ENCODE measurements at regions not wholly inside any gene's neighbourhood (a gene's known extent, or its start where the extent isn't known, plus 50 kb on each side); places are given as distances from the start of the nearest gene placed in this dataset.

- no peak for TF ChIP-seq CTCF (IDR thresholded peaks at IDR 0.05 in 2 of 3, conservative IDR thresholded peaks at IDR 0.05 in 1 of 3; ENCODE audit: control insufficient read depth in 2 of 3, extremely low read depth in 1 of 3, insufficient read depth in 1 of 3, low read depth in 3 of 3, low read length in 3 of 3)
- no peak for TF ChIP-seq CHD2 (IDR thresholded peaks at IDR 0.05; ENCODE audit: borderline replicate concordance, low read depth, low read length)
- TF ChIP-seq MAX (IDR thresholded peaks at IDR 0.05; ENCODE audit: low read depth, low read length), result no peak
Measured at GRCh38 chrX:109785053-109785452, 52.0 kb upstream of the ACSL4 start.
